Ectodermal cell (in vitro differentiated cells): ENCODE measurements at regions not wholly inside any gene's neighbourhood (a gene's known extent, or its start where the extent isn't known, plus 50 kb on each side); places are given as distances from the start of the nearest gene placed in this dataset.

Experiments used
- H3K27ac ChIP-seq: 2 replicates; pipeline ENCODE4 v1.7.0; 2013; ENCODE audit warnings: mild to moderate bottlenecking, low read depth, low read length; ENCODE audit not compliant: insufficient read depth, poor library complexity, severe bottlenecking
- H3K27me3 ChIP-seq: 2 replicates; pipeline ENCODE4 v1.7.0; 2013; ENCODE audit warnings: mild to moderate bottlenecking, low read length; ENCODE audit not compliant: insufficient read depth, control insufficient read depth, poor library complexity, severe bottlenecking
- H3K36me3 ChIP-seq: one replicate; pipeline ENCODE4 v1.7.0; 2013; ENCODE audit warnings: low read length; ENCODE audit not compliant: control insufficient read depth, insufficient read depth
- H3K4me1 ChIP-seq: one replicate; pipeline ENCODE4 v1.7.0; 2013; ENCODE audit warnings: low read length; ENCODE audit not compliant: control insufficient read depth, insufficient read depth
- H3K4me3 ChIP-seq: 2 replicates; pipeline ENCODE4 v1.7.0; 2013; ENCODE audit warnings: low read depth, low read length, control low read depth; ENCODE audit not compliant: insufficient read depth
- H3K9me3 ChIP-seq: 2 replicates; pipeline ENCODE4 v1.7.0; 2013; ENCODE audit warnings: mild to moderate bottlenecking, low read length, moderate library complexity; ENCODE audit not compliant: control insufficient read depth
- WGBS, 2 experiments: methylation state at CpG; one replicate each; pipeline ENCODE4 v1.1.7; 2013; ENCODE audit warnings: missing lambda C conversion rate in 2 of 2; 5-methylcytosine and 5-hydroxymethylcytosine counted together

DNA sequence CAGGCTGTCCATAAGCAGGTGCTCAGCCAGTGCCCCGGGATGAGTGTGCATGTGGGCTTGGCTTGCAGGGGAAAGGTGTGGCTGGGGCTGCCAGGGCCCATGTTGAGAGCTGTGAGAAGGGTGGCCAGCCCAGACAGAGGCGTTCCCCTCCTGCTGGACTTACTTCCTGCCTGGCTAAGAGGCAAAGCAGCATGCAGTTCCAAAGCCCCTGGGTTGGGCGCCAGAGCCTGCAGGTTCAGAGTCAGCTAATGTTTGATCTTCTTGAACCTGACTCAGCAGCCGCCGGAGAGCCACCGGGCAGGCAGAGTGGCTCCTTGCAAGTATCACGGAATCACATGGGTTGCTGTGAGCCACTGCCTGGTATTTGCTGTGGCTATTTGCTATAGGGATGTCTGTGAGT, 168.4 kb upstream of the MAP1B start:
- H3K27me3 ChIP-seq, result no peaks in the 10 kb centered on the region
- H3K9me3 ChIP-seq, result no peaks in the 10 kb centered on the region
- peaks cover 3% of the 10 kb centered on the region for H3K36me3 ChIP-seq
- peak overlapping the region; percentile 3 for H3K27ac ChIP-seq
- H3K4me3 ChIP-seq, result no peak overlapping the region
- H3K4me1 ChIP-seq, result peaks cover 21% of the 10 kb centered on the region
- 61 to 71% methylated on average over 7 of the region's 7 CpGs for WGBS, 2 experiments

DNA sequence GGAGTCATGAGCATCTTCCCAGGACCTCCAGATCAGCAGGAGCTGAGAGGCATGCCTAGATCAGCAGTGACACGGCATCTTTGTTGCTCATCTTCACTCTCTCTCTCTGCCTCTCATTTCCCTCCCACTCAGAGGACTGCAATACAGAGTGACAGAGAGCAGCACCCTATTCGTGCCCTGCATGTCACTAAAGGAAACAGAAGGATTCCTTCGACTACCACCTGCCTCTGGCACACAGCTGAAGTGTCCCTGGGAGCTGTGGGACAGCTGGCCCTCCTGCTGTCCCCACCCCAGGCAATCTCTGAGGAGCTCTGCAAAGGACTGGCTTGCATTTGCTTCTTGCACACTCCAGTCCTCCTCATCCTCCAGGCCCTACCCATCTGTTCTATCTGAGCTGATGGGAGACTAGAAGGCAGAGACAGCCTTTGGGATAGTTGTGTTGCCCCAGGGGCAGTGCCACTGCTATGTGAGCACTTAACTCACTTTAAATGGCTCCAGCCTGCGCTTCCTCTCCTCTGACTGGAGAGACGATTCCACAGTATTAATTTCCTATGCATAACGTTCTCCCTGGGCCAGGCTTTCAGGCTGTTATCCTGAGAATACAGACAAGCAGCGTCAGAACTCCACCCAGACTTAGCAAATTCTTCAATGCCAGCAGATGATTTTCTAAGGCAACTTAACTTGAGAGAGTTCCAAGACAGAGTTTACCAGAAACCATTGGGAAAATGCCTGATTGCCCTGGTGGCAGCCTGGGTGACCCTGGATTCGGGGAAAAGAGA, 167.6 kb upstream of the MAP1B start:
- Histone ChIP-seq H3K27ac (no peak overlapping the region), H3K9me3 (no peaks in the 10 kb centered on the region), H3K36me3 (peaks cover 3% of the 10 kb centered on the region), H3K4me3 (no peak overlapping the region), H3K27me3 (no peaks in the 10 kb centered on the region), H3K4me1 (peaks cover 21% of the 10 kb centered on the region)
- 64 to 67% methylated on average over 8 of the region's 8 CpGs for WGBS, 2 experiments

- no peaks in the 10 kb centered on the region for H3K9me3 ChIP-seq
- 37 to 41% methylated on average over 8 of the region's 8 CpGs for WGBS, 2 experiments
- H3K4me1 ChIP-seq, result peaks cover 14% of the 10 kb centered on the region
- H3K27ac ChIP-seq, result no peak overlapping the region
- H3K36me3 ChIP-seq, result peaks cover 3% of the 10 kb centered on the region
- H3K4me3 ChIP-seq, result no peak overlapping the region
- H3K27me3 ChIP-seq, result no peaks in the 10 kb centered on the region
Observed at GRCh38 chr5:71943874-71944273, 163.4 kb upstream of the MAP1B start.

DNA sequence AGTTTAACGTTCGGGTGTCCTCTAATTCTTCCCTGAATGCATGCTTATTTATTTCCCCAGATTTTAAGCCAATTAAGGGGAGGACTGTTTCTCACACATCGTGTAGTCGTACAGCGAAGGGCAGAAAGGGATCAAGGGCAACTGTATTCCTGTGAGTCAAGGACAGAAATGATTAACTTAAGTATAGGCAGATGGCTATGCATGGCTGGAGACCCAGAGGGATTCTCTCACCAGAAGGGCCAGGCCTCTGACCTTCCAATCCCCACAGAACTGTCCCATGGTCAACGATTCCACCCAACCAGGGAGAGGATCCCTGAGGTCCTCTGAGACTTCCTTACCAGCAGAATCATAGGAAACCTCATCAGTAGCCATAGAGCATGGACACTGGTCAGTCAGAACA, 161.8 kb upstream of the MAP1B start:
- no peak overlapping the region for H3K4me3 ChIP-seq
- peaks cover 10% of the 10 kb centered on the region for H3K4me1 ChIP-seq
- no peak overlapping the region for H3K27ac ChIP-seq
- 92 to 97% methylated on average over 6 of the region's 6 CpGs for WGBS, 2 experiments
- H3K36me3 ChIP-seq, result peaks cover 3% of the 10 kb centered on the region
- no peaks in the 10 kb centered on the region for H3K27me3 ChIP-seq
- no peaks in the 10 kb centered on the region for H3K9me3 ChIP-seq

DNA sequence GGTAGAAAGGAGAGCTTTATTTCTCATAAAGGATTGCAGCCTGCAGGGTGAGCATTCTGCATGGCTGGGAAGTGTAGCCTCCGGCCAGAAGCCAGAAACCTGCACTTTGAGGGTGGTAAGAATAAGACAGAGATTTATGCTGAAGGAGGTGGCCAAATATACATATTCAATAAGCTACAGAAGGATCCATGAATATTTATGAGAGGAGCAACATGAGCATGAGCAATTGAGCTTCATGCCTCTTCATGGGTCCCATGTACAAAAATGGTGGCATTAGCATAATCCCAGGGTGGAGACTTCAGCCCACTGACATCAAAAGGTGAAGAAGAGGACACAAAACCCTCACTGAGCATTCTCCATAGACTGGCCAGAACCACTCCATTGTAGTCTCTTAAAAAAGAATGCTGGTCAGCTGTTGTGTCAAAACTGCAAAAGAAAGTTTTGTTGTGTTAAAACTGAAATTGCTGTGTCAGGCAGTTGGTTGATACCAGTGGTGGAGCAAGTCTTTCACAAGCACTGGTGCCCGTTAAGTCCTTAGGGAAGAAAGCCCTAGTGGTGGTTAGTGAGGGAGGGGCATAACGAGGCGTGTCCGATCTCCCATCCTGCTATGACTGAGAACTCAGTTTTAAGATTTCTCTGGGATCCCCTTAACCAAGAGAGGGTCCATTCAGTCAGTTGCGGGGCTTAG, 160.8 kb upstream of the MAP1B start:
- Histone ChIP-seq H3K9me3 (no peaks in the 10 kb centered on the region), H3K27me3 (no peaks in the 10 kb centered on the region)
- 94 to 96% methylated on average over 6 of the region's 6 CpGs for WGBS, 2 experiments

GRCh38 chr5:71948206-71948605, 159.1 kb upstream of the MAP1B start:
- no peaks in the 10 kb centered on the region for H3K9me3 ChIP-seq
- H3K4me3 ChIP-seq, result no peak overlapping the region
- H3K4me1 ChIP-seq, result peaks cover 6% of the 10 kb centered on the region
- no peaks in the 10 kb centered on the region for H3K36me3 ChIP-seq
- 95 to 100% methylated on average over 2 of the region's 2 CpGs for WGBS, 2 experiments
- H3K27me3 ChIP-seq, result no peaks in the 10 kb centered on the region
- H3K27ac ChIP-seq, result no peak overlapping the region

More for the DNA sequence above, 160.8 kb upstream of the MAP1B start:
- Histone ChIP-seq H3K4me3 (no peak overlapping the region), H3K4me1 (peaks cover 10% of the 10 kb centered on the region), H3K36me3 (peaks cover 3% of the 10 kb centered on the region), H3K27ac (no peak overlapping the region)

DNA sequence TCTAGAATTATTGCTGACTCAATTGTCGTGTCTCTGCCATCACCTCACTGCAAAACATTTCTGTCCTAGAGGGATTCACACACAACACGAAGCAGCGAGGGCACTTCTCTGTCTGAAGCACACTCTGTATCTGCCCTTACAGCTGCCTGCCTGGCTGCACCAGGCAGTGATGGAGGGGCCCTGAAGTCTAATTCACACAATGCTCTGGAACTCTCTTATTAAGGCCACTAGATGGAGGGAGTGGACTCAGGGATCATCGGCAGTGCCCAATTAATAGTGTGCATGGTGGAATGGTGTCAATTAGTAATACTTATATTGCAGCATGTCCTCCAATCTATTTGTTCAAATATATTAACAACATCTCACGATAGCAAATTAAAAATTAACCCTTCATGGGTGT, 157.5 kb upstream of the MAP1B start:
- Histone ChIP-seq H3K36me3 (no peaks in the 10 kb centered on the region), H3K27ac (no peak overlapping the region)

GRCh38 chr5:71953866-71954265, 153.4 kb upstream of the MAP1B start:
- Histone ChIP-seq H3K36me3 (no peaks in the 10 kb centered on the region), H3K9me3 (no peaks in the 10 kb centered on the region), H3K27me3 (no peaks in the 10 kb centered on the region), H3K27ac (no peak overlapping the region), H3K4me1 (no peaks in the 10 kb centered on the region), H3K4me3 (no peak overlapping the region)
- 94 to 95% methylated on average over 8 of the region's 8 CpGs for WGBS, 2 experiments

More for the DNA sequence above, 157.5 kb upstream of the MAP1B start:
- WGBS, 2 experiments, result 89 to 93% methylated on average over 5 of the region's 5 CpGs
- Histone ChIP-seq H3K27me3 (no peaks in the 10 kb centered on the region), H3K4me1 (no peaks in the 10 kb centered on the region), H3K4me3 (no peak overlapping the region), H3K9me3 (no peaks in the 10 kb centered on the region)

GRCh38 chr5:71954329-71954728, 152.9 kb upstream of the MAP1B start:
- no peaks in the 10 kb centered on the region for H3K36me3 ChIP-seq
- no peaks in the 10 kb centered on the region for H3K27me3 ChIP-seq
- 80 to 83% methylated on average over 4 of the region's 4 CpGs for WGBS, 2 experiments
- no peak overlapping the region for H3K27ac ChIP-seq
- no peak overlapping the region for H3K4me3 ChIP-seq
- no peaks in the 10 kb centered on the region for H3K4me1 ChIP-seq
- H3K9me3 ChIP-seq, result no peaks in the 10 kb centered on the region

DNA sequence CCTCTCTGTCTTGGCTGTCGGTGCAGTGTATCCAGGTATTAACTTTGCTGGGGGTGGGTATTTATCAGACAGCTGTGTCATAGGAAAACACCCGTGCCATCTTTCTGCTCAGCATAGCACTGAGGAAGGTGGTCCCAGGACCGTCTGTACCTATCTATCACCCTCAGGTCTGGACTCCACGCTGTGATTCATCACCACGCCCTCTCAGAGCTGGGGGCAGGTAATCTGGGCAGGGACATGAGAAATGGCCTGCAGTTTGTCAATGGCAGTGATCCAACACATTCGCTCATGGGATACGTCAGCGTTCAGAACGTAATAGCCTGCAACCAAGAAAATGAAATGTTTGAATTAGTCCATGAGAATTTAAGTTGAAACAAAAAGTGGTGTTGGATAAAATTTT, 151.6 kb upstream of the MAP1B start:
- no peaks in the 10 kb centered on the region for H3K27me3 ChIP-seq
- H3K9me3 ChIP-seq, result no peaks in the 10 kb centered on the region
- no peaks in the 10 kb centered on the region for H3K36me3 ChIP-seq
- H3K4me3 ChIP-seq, result no peak overlapping the region
- H3K27ac ChIP-seq, result no peak overlapping the region
- H3K4me1 ChIP-seq, result no peaks in the 10 kb centered on the region
- 90 to 94% methylated on average over 9 of the region's 9 CpGs for WGBS, 2 experiments
